GM23338 (cell line): ENCODE measurements at regions not wholly inside any gene's neighbourhood (a gene's known extent, or its start where the extent isn't known, plus 50 kb on each side); places are given as distances from the start of the nearest gene placed in this dataset.

Experiments
- ATAC-seq: fragments of 200-7000 bp; cut with Tn5 transposase; 3 replicates; pipeline ENCODE4 v1.9.1; 2020
- DNase-seq: peaks from one replicate; pipeline ENCODE4 v3.0.0-alpha.2; 2015; ENCODE audit warnings: low spot score
- H2AFZ ChIP-seq: fragments of 200-600 bp; sonication (generic); 2 replicates; pipeline ENCODE4 v1.8.0; 2016; ENCODE audit warnings: antibody characterized with exemption, mild to moderate bottlenecking, moderate library complexity
- H3F3A ChIP-seq: fragments of 200-600 bp; sonication (generic); replicated peaks from 2 replicates; pipeline ENCODE4 v1.8.0; 2017; ENCODE audit warnings: antibody characterized with exemption, mixed run types, low read depth
- H3K27ac ChIP-seq: fragments of 200-600 bp; sonication (generic); 2 replicates; pipeline ENCODE4 v1.6.1; 2016; ENCODE audit warnings: low read depth
- H3K27me3 ChIP-seq: fragments of 200-600 bp; sonication (generic); 2 replicates; pipeline ENCODE4 v1.8.0; 2016; ENCODE audit warnings: mild to moderate bottlenecking, mixed run types, moderate library complexity; ENCODE audit not compliant: insufficient read depth
- H3K36me3 ChIP-seq: fragments of 200-600 bp; sonication (generic); 2 replicates; pipeline ENCODE4 v1.8.0; 2016; ENCODE audit warnings: mild to moderate bottlenecking; ENCODE audit not compliant: insufficient read depth
- H3K4me1 ChIP-seq: fragments of 200-600 bp; sonication (generic); 2 replicates; pipeline ENCODE4 v1.8.0; 2016; ENCODE audit warnings: mild to moderate bottlenecking, moderate library complexity; ENCODE audit not compliant: insufficient read depth
- H3K4me2 ChIP-seq: fragments of 200-600 bp; sonication (generic); 2 replicates; pipeline ENCODE4 v1.7.1; 2017; ENCODE audit warnings: mixed run types
- H3K4me3 ChIP-seq: fragments of 200-600 bp; sonication (generic); 2 replicates; pipeline ENCODE4 v1.6.1; 2016; ENCODE audit warnings: mixed run types
- H3K79me2 ChIP-seq: fragments of 200-600 bp; sonication (generic); replicated peaks from 2 replicates; pipeline ENCODE4 v1.8.0; 2017; ENCODE audit warnings: mild to moderate bottlenecking; ENCODE audit not compliant: insufficient read depth
- H3K9me2 ChIP-seq: fragments of 200-600 bp; sonication (generic); 2 replicates; pipeline ENCODE4 v1.8.0; 2017; ENCODE audit not compliant: insufficient read depth
- H4K20me1 ChIP-seq: fragments of 200-600 bp; sonication (generic); replicated peaks from 2 replicates; pipeline ENCODE4 v1.8.0; 2017; ENCODE audit warnings: mild to moderate bottlenecking; ENCODE audit not compliant: insufficient read depth
- H3K27ac Mint-ChIP-seq: 2 replicates; pipeline ENCODE4 v1.8.0; 2020; ENCODE audit warnings: inconsistent platforms, mild to moderate bottlenecking, moderate library complexity, mixed read lengths
- H3K27me3 Mint-ChIP-seq: 3 replicates; pipeline ENCODE4 v1.8.0; 2022; ENCODE audit warnings: low read depth, mild to moderate bottlenecking, moderate library complexity, mixed read lengths, inconsistent platforms; ENCODE audit not compliant: insufficient read depth, poor library complexity
- H3K36me3 Mint-ChIP-seq: 3 replicates; pipeline ENCODE4 v1.8.0; 2021; ENCODE audit warnings: low read depth, mild to moderate bottlenecking, inconsistent platforms, moderate library complexity, mixed read lengths
- H3K4me1 Mint-ChIP-seq: 3 replicates; pipeline ENCODE4 v1.8.0; 2020; ENCODE audit warnings: mild to moderate bottlenecking, inconsistent platforms, mixed read lengths
- H3K4me3 Mint-ChIP-seq: 3 replicates; pipeline ENCODE4 v1.8.0; 2021; ENCODE audit warnings: moderate library complexity, mild to moderate bottlenecking, inconsistent platforms, mixed read lengths
- H3K9me3 Mint-ChIP-seq: 3 replicates; pipeline ENCODE4 v1.8.0; 2020; ENCODE audit warnings: moderate library complexity, mild to moderate bottlenecking, inconsistent platforms, mixed read lengths
- CTCF ChIP-seq, 2 experiments: fragments of 200-600 bp in 1 of 2; sonication (generic) in 1 of 2; conservative IDR thresholded peaks; 2 replicates each; pipeline versions ENCODE4 v1.5.1 to v1.6.1; 2016 to 2017; ENCODE audit warnings: antibody characterized with exemption in 2 of 2, low read depth in 2 of 2, mild to moderate bottlenecking in 2 of 2, moderate library complexity in 1 of 2
- ETS1 ChIP-seq: IDR thresholded peaks from 2 replicates; pipeline ENCODE4 v1.6.1; 2016; ENCODE audit warnings: antibody characterized with exemption
- EZH2 ChIP-seq: fragments of 200-600 bp; sonication (generic); IDR thresholded peaks from one replicate; pipeline ENCODE4 v1.8.0; 2017; ENCODE audit warnings: antibody characterized with exemption, mild to moderate bottlenecking, low read depth; ENCODE audit not compliant: unreplicated experiment
- REST ChIP-seq: IDR thresholded peaks from one replicate; pipeline ENCODE4 v1.6.1; 2018; ENCODE audit warnings: antibody characterized with exemption; ENCODE audit not compliant: unreplicated experiment
- ZNF462 ChIP-seq: fragments of 250-450 bp; sonication (Bioruptor Pico); IDR thresholded peaks from 2 replicates; pipeline ENCODE4 v1.5.0; 2020; ENCODE audit warnings: mild to moderate bottlenecking, moderate library complexity

- peaks cover 2% of the 10 kb centered on the region for H3K27me3 Mint-ChIP-seq
- ATAC-seq (no peak), DNase-seq (no peak)
- H3K4me3 Mint-ChIP-seq, result no peak overlapping the region
- H3K79me2 ChIP-seq, result no peaks in the 10 kb centered on the region
- TF ChIP-seq ETS1 (no peak), CTCF (conservative IDR thresholded peaks at IDR 0.05; ENCODE audit: low read depth in 2 of 2) (no peak), ZNF462 (CRISPR knock-in tag) (no peak), EZH2 (no peak), REST (no peak)
- peaks cover 8% of the 10 kb centered on the region; the same call in 1 of the 2 replicates for H3K9me2 ChIP-seq
- H3K4me2 ChIP-seq, result no peak overlapping the region
- peaks cover 6% of the 10 kb centered on the region; the same call in 1 of the 3 replicates for H3K36me3 Mint-ChIP-seq
- no peaks in the 10 kb centered on the region for H3K27me3 ChIP-seq
- H3K9me3 Mint-ChIP-seq, result no peaks in the 10 kb centered on the region; the same call in 1 of the 3 replicates
- H3K4me1 ChIP-seq, result no peaks in the 10 kb centered on the region
- no peak overlapping the region for H3K27ac ChIP-seq
- H3K4me3 ChIP-seq, result no peak overlapping the region
- H3K27ac Mint-ChIP-seq, result 0 out of 2 replicates have a peak overlapping the region, but pooled peaks have one; percentile 50
- peak overlapping the region; percentile 73; the same call in 1 of the 2 replicates for H2AFZ ChIP-seq
- no peaks in the 10 kb centered on the region for H3K4me1 Mint-ChIP-seq
- no peaks in the 10 kb centered on the region for H3K36me3 ChIP-seq
- no peaks in the 10 kb centered on the region for H3F3A ChIP-seq
- H4K20me1 ChIP-seq, result no peaks in the 10 kb centered on the region
These were observed 287.8 kb upstream of the RGS18 start for GRCh38 chr1:191870490-191870889.
